Non-pigmented ciliary epithelial cell (primary cell): ENCODE measurements at regions not wholly inside any gene's neighbourhood (a gene's known extent, or its start where the extent isn't known, plus 50 kb on each side); places are given as distances from the start of the nearest gene placed in this dataset.
A peak's percentile ranks its signal among the peaks of the same experiment; 100 is the strongest.

Experiments used
- DNase-seq: peaks from one replicate; pipeline ENCODE4 v3.0.0-alpha.2; 2010; ENCODE audit warnings: low read depth

DNA sequence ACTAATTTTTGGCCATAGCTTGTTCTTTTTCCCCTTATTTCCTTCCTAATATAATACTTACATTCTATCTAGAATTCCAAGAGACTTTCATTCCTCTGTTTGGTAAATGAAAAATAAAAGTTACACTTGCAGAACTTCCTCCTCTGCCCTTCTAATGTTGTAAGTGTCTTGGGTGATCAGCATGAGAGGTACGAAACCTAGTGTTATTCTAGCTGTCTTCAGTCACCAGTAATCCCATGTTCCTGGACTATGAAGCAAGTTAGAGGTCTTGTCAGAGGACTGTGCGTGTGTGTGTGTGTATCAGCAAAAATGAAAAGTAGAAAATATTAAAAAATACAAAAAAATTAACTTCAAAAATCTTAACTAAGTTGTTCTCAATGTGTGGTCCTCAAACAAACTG is 307.0 kb downstream of the SPRY2 start:
- DNase-seq = no peak

DNA sequence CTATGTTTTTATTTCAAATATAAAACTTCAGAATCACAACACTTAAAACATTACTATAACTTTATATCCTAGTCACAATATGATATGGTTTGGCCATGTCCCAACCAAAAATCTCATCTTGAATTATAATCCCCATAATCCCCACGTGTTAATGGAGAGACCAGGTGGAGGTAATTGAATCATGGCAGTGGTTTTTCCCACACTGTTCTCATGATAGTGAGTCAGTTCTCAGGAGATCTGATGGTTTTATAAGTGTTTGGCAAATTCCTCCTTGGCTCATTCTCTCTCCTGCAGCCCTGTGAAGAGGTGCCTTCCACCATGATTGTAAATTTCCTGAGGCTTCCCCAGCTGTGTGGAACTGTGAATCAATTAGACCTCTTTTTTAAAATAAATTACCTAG is 307.6 kb downstream of the SPRY2 start:
- DNase-seq = no peak

DNA sequence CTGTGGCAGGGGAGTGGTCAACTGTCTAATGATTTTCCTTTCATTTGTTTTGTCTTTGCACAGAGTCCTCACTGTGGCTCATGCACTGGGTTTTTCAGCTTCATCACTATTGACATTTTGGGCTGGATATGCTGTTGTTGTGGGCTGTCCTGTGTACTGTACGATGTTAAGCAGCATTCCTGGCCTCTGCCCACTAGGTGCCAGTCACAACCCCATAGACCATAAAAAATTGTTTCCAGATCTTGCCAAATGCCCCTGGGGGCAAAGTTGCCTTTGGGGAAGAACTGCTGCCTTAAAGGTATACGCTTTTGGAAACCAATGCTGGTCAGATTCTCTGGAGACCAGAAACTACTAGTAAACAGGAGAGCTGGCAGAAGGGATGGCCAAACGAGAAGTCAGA is 310.4 kb downstream of the SPRY2 start:
- DNase-seq = no peak

DNA sequence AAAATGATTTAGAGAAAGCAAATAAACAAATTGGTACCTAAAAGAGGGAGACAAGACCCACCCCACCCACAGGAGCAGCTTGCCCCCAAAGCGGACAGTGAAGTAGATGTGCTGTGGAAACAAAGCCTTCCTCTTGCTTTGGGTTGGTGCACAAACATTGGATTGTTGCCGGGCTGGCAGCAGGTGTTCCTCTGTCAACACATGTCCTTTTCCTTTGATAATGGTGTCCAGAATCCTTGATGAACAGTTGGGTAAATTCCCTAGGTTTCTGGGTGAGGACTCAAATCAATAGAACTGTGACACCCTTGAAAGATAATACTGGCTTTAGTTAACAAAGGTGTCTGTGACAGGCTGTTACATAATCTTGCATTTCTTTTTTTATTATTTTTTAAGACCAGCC is 311.8 kb downstream of the SPRY2 start:
- DNase-seq = no peak

DNA sequence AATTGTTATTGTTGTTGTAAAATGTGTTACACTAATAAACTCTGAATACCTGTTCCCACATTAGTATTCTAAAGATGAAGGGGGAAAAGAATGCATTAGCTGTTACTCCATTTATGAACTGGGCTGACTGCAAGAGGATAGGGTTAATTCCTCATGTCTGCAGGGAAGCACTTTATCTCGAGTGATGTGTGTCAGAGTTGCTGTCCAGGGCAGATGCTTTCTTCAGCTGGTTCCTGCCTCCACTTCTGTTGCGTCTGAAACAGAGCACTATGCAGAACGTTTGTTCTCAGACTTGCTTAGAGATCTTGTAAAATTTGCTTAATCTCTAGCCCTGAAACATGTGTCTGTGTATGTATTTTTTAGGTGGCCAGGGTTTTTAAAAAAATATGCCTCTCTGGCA is 318.8 kb downstream of the SPRY2 start:
- no peak for DNase-seq

DNA sequence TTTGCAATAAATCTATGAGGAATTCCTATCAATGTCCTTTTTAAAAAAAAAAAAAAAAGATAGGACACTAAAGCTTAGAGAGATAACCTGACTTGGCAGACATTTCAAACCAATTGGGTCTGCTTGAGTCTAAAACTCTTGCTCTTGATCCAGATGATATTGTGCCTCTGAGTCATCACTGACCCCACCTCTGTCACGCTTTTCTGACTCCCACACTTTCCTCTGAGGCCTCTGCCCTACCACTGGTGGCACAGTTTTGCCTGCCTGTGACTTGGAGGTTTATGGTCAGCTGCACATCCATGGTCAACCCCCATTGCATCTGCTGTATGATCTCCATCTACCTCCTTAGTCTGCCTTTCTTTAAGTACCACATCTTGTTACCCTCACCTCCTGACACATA is 328.7 kb downstream of the SPRY2 start:
- DNase-seq = no peak

DNA sequence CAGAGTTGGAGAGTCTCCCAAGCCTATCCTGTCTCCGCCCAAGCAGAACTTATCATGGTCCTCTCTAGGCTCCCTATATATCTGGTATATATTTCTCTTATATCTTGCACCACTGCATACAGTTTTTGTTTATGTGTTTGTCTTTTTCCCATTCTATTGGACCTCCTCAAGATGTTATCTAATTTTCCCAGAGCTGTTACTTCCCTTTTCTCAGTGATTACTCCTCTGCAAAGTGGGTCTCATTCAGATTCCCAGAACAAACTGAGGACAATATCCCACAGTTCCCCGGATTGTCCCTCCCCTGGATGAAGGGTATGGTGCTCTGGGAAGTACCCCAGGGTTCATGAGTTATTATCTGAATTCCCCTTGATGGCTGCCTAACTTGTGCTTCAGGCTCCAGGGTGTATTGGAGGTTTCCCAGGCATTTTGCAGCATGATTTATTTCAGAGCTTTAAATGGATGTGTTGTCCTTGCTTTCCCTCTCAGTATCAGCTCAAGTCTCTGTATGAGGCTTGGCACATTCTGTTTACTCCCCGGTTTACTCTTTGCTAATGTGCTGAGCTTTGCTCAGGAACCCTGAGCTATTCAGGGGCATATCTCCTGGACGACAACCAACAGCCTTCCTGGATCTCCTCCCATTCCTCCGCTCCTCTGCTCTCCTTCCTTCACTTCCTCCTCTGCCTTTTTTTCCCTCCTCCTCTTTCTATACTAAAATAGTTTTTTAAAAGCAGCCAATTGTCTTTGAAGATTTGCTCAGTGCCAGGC is 329.3 kb downstream of the SPRY2 start:
- DNase-seq = no peak

DNA sequence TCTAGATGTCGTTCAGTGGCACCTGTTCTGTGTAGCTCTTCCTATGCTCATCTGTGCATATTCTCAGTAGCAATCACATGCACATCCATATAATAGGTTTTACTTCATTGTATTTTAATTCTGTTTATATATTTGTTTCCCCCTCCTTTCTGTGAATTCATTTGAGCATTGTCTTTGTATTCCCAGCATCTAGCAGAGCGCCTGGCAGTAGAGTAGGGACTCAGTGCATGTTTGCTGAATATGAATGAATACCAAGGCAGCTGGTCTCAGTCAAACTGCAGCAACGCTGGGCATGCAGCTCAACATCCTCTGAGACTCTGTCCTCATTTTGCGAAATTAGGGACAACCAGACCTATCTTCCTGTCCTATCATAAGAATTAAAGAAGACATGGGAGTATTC is 330.1 kb downstream of the SPRY2 start:
- no peak for DNase-seq

DNA sequence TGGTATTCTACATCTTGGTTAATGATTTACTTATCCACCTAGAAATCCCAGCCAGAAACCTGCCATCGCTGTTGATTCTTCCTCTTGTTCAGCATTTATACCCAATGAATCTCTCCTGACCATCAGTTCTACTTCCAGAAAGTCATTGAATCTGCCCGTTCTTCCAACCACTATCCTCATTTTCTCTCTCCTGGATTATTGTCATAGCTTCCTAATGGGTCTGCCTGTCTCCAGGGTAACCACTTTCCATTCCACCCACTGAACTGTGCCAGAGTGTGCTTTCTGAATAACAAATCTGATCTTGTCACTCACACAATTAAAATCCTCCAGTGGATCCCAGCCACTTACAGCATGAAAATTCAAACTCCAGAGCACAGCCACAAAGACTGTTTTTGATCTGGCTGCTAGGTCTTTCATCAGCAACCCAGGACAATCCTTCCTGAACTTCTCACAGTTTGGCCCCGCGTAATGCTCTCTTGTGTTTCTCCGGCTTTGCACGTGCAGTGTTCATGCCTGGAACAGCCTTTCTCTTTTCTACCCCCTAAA is 330.6 kb downstream of the SPRY2 start:
- no peak for DNase-seq

DNA sequence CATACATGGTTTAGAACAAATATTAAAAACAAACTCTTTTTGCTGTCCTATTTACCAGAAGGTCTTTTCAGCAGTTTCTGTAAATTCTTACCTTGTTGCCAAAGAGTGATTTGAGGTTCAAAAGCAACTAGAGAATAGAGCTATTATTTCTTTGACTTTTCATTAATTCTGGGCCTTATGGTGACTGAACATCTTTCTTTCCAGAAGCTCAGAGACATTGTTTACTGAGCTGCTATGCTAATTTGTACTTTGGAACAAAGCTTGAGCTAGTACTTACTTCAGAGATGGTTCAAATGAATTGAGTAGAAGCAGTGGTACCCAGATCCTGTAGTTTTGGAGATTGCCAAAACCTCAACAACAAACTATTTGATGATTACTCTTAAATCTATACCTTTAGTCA is 331.2 kb downstream of the SPRY2 start:
- DNase-seq = no peak

DNA sequence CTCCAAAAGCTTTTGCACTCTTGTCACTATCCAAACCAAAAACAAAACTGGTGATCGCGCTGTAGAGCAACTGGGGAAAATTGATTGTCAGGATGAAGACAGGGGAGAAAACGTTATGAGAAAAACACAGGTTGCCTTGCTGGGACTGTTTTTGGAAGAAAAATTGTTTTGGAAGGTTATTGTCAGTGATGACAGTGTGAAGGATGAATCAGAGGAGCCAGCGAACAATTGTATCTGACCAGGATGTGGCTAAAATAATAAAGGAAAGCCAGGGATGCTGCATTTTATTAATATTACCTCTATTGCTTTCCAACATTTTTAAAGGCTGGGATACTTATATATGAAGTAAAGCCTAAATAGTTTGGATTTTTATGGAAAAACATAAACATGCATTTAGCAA is 334.0 kb downstream of the SPRY2 start:
- DNase-seq = no peak

DNA sequence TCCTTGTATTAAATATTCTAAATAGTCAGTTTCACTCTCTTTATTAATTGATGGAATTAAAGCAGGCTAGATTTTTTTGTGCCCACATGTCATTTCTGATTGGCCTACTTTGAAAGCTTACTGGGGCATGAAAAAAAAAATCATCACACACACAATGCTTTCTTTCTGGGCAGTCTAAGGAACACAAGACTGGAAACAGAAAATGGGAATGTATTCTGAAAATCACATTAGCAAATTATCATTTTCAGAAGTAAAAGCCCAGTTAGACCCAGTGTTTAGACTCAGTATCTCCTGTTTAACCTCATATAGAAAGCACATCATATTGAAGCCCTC is 339.4 kb downstream of the SPRY2 start:
- no peak for DNase-seq

DNA sequence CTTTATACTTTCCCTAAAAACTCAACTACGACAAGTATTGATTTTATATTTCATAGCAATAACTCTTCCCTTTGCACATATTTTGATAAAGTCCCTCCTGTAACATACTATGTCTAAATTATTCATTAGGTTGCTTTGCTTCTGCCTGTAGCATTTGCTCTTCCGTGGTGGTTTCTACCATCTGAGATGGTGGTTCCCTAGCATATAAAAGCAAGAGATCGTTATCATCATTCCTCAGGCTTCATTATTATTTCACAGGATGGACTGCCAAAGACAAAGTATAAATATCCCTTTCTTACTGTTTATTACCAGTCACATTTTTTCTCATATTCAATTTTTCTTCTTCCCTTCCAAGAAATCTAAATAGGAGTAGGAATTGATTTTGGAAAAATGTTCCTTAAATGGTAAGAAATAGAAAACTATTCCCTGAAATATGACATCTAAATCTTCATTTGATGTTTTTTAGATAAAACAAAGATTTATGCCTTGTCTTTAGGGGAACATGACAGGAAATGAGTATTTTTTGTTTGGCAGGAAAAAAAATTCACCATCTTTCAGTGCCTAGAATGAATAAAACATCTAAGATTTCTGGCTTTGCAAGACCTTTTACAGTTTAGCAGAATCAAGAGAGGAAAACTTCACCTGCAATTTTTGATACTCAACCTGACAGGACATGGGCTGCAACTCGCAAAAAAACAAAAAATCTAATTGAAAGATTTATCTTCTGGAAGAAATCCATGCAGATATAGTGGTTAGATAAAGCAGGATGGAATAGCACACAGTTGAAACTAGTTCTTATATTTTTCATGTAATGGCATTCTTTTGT is 340.0 kb downstream of the SPRY2 start:
- no peak for DNase-seq

DNA sequence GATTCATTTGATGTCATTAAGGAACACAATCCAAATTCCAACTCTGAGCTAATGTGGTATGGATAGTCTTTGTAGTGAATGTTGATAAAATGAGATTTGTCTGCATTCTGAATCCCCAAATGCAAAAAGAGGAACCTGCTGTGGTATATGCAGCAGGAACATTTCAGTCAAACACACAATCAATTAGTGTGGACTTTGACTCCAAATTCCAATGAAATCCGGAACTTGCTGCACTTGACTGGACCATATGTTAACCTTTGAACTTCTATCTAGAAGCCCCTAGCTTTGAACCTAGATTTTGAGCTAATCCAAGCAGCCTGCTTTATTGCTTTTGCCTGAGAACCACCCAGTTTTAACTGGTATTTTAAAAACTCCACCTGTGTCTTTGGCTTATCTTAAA is 341.3 kb downstream of the SPRY2 start:
- no peak for DNase-seq

DNA sequence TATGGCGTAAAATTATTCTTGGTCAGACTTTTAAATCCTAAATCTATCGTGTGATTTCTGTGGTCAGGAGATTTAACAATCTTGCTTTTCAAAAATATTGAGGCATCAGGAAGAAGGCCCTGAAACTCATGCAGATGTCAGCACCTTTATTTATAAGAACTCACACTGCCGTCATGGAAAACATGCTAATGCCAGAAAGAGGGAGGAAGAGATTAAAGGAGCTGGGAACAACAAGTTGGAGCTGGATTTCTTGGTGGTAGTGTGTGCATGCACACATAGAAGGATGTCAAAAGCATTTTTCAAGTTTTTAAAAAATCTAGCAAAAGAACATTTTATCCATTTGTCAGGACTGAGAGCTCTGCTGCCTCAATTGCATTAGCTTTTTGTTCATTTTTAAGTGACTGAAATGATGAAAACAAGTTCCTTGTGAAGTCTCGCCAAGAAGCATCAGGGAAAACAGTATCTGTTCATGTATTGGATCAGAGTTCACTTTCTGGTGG is 342.5 kb downstream of the SPRY2 start:
- DNase-seq = no peak

DNA sequence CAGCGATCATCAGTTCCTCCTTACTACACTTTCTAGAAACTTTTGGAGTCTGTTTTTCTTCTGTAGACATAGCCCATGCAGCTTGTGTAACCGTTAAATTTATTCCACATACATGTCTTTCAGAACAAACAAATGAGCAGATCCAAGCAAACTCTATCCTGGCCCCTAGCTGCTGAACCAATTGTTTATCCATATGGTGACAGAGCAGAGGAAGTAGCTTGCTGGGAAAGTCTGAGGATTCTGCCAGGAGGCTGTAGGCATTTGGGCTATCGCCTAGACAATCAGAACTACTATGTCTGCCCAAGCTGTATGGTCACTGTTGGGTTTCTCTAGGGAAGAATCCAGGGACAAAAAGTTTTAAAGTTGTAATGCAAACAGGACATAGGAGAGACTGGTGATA is 343.7 kb downstream of the SPRY2 start:
- no peak for DNase-seq

DNA sequence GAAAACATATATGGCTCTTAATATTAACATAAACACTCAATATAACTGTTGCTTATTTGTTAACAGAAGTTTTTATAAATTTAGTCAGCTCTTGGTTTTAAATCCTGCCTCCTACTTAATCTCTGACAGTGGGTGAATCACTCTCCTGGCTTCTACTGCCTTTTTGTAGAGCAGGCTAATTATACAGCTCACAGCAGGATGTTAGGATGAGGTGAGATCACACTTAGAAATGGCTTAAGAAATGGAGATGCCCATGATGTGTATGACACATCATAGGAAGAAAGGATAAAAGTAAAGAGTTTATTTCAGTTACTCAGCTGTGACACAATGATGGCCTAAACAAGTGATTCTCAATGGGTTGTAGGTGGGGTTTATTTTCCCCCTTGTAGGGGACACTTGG is 345.6 kb downstream of the SPRY2 start:
- DNase-seq = peak; percentile 80

DNA sequence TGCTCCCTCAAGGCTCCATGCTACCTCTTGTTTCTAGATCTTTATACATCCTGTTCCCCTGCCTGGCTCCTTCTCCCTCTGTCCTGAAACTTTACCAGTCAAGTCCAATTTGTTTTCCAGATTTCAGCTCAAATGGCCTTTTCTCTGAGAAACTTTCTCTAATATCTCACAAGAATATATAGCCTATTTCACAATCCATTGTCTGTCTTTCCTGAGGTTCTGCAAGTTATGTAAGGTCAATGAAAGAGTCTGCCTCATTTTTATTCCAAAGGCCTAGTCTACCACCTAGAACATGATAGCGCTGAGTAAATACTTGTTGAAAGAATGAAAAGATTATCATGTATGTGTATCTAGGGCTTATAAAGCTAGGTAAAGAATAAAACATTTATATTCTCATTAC is 348.8 kb downstream of the SPRY2 start:
- DNase-seq = no peak

DNA sequence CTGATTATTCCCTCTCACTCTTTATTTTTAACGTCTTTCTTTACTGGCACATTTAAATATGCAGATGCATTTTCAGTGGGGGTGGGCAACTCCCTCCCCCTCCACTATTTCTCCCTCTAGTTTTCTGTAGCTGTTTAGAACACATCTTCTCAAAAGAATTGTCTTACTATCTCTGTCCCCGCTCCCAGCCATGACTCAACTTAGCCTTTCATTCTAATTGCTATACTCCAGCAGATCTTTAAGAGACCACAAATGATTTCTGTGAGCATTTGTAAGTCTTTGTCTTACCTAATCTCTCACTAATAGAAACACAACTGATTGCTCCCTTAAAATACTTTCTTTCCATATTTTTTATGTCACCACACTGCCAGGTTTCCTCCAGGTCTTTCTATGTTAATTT is 350.9 kb downstream of the SPRY2 start:
- DNase-seq = no peak

DNA sequence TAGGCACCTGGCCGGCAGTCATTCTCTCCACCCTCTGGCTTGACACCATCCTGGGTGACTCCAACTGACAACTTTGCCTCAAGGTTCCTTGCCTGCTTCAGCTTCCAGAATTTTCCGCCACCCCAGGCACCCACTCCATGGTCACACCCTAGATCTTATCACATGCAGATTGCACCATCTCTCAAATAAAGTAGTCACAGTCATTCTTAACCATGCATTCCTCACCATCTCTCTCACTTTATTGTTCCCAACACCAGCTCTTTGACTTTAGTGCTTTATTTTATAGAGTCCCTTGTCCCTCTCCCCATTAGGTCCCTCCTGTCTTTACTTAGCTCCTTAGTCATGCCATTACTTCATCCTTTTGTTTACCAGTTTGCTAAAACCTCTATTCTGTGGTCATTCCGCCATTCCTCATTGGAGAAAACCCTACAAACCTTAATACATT is 351.7 kb downstream of the SPRY2 start:
- no peak for DNase-seq

DNA sequence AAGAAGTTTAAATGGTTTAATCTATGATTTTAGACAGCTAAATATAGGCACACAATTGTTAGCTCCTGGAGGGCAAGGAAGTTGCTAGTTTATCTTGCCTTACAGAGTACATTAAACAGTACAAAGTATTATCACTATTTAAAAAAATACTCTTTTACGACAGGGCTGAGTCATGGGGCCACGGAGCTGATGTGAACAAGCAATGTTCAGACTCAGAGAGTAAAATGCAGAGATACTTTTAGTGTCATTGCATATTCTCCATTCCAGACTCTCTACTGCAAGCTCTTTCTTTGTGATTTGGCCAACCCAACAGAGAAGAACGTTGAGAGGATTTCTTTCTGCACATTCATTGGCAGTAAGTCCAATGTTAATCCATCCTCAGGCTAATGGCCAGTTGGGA is 352.4 kb downstream of the SPRY2 start:
- peak; percentile 37 for DNase-seq

DNA sequence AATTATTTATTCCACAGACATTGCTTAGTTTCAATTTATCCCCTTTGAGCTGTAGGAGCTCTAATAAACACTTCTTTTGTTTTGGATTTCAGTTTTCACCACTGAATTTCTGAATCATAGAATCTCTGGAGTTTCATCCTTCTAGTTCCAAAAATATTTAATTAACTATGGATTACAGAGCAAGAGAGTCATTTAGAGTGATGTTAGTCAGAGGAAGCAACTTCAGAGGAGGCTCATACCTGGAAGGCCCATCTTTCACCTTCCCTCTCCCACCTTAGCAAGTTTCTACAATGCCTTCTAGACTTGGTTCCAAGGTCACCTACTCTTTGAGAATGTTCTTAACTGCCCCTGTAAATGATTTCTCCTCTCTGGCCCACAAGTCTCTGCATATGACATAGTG is 353.2 kb downstream of the SPRY2 start:
- DNase-seq = no peak

DNA sequence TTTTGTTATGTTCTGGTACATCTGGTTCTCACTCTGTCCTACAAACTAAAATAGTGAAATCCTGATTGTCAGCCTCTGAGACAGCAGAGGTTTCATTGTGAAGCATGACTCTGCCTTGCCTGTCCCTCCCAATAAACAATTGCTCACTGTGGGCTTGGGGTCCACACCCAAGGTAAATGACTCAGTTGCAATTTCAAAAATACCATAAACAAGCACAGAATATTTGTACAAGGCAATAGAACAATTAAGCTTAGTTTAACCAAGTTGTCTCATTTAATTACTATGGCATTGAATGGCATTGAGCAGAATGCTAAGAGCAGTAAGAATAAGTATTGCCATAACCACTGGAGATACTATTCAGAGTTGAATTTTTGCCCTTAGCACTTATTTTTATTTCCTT is 353.6 kb downstream of the SPRY2 start:
- no peak for DNase-seq
